Endothelial cell of umbilical vein (primary cell): ENCODE measurements at regions not wholly inside any gene's neighbourhood (a gene's known extent, or its start where the extent isn't known, plus 50 kb on each side); places are given as distances from the start of the nearest gene placed in this dataset.

Experiments
- BruUV-seq: library from RNA; stranded (reverse); fragments of 400-500 nt; replicated peaks from 2 replicates; lab custom pipeline; 2021; lab: Mats Ljungman, UMichigan
- CTCF ChIA-PET: fragments of 300-600, 350-600 bp; sonication (Branson Sonifier 250); formaldehyde crosslinking; loops from one replicate; lab custom pipeline; 2021; ENCODE audit warnings: antibody characterized with exemption, inconsistent platforms; lab: Charles Lee
- POLR2A ChIA-PET: fragments of 300-600, 350-600 bp; sonication (Branson Sonifier 250); formaldehyde crosslinking; loops from one replicate; lab custom pipeline; 2021; ENCODE audit warnings: antibody characterized with exemption, inconsistent platforms; lab: Charles Lee
- DNase-seq: peaks from one replicate; pipeline ENCODE4 v3.0.0-alpha.2; 2011; ENCODE audit warnings: low read depth, low spot score
- FAIRE-seq: peaks from 2 replicates; lab custom pipeline; 2011; peaks lifted over from hg19 to GRCh38; lab: Jason Lieb, UNC
- H2AFZ ChIP-seq: 2 replicates; pipeline ENCODE4 v1.6.0; 2012; ENCODE audit warnings: low read depth, low read length, control low read depth, inconsistent platforms
- H3K27ac ChIP-seq: 2 replicates; pipeline ENCODE4 v1.5.1; 2011; ENCODE audit warnings: low read depth, mild to moderate bottlenecking, control low read depth, low read length, moderate library complexity; ENCODE audit not compliant: insufficient read depth
- H3K27me3 ChIP-seq, 2 experiments: 2 replicates each; pipeline versions ENCODE4 v1.6.0 to v1.6.1; 2011; ENCODE audit warnings: low read length in 2 of 2, mixed read lengths in 1 of 2; ENCODE audit not compliant: control insufficient read depth in 2 of 2, insufficient read depth in 2 of 2
- H3K36me3 ChIP-seq, 2 experiments: 2 replicates in 1 of 2; 3 replicates in 1 of 2; pipeline ENCODE4 v1.5.1; 2011; ENCODE audit warnings: low read length in 2 of 2, mild to moderate bottlenecking in 1 of 2, moderate library complexity in 1 of 2; ENCODE audit not compliant: control insufficient read depth in 2 of 2, insufficient read depth in 2 of 2; ENCODE audit errors: extremely low read depth in 1 of 2
- H3K4me1 ChIP-seq: 3 replicates; pipeline ENCODE4 v1.5.1; 2011; ENCODE audit warnings: mild to moderate bottlenecking, low read length; ENCODE audit not compliant: control insufficient read depth, insufficient read depth; ENCODE audit errors: extremely low read depth
- H3K4me2 ChIP-seq: 2 replicates; pipeline ENCODE4 v1.6.1; 2011; ENCODE audit warnings: low read length, control low read depth, mixed read lengths; ENCODE audit not compliant: insufficient read depth
- H3K4me3 ChIP-seq, 3 experiments: fragments of 200-600 bp in 1 of 3; sonication (generic), shearing (Covaris generic) in 1 of 3; replicated peaks in 1 of 3; 2 replicates each; pipeline ENCODE4 v1.5.1; 2011 to 2016; ENCODE audit warnings: control low read depth in 3 of 3, low read length in 3 of 3, mild to moderate bottlenecking in 2 of 3, inconsistent platforms in 1 of 3, low read depth in 1 of 3, moderate library complexity in 1 of 3; ENCODE audit not compliant: insufficient read depth in 1 of 3
- H3K79me2 ChIP-seq: 2 replicates; pipeline ENCODE4 v1.6.0; 2012; ENCODE audit warnings: low read length, inconsistent platforms; ENCODE audit not compliant: control insufficient read depth, insufficient read depth
- H3K9ac ChIP-seq: replicated peaks from 2 replicates; pipeline ENCODE3; 2011; ENCODE audit warnings: low read length, control low read depth; ENCODE audit not compliant: insufficient read depth; ENCODE audit errors: extremely low read depth
- H3K9me1 ChIP-seq: replicated peaks from 3 replicates; pipeline ENCODE4 v1.6.0; 2011; ENCODE audit warnings: mild to moderate bottlenecking, low read length; ENCODE audit not compliant: control insufficient read depth, insufficient read depth; ENCODE audit errors: extremely low read depth
- H3K9me3 ChIP-seq: replicated peaks from 2 replicates; pipeline ENCODE4 v1.5.1; 2012; ENCODE audit warnings: low read length, inconsistent platforms; ENCODE audit not compliant: control insufficient read depth, insufficient read depth
- H4K20me1 ChIP-seq: replicated peaks from 2 replicates; pipeline ENCODE3; 2011; ENCODE audit warnings: mild to moderate bottlenecking, low read length; ENCODE audit not compliant: control insufficient read depth, insufficient read depth; ENCODE audit errors: extremely low read depth
- FOS ChIP-seq: IDR thresholded peaks from 2 replicates; pipeline ENCODE4 v1.6.1; 2011; ENCODE audit warnings: mild to moderate bottlenecking, low read length, moderate library complexity, borderline replicate concordance; ENCODE audit not compliant: insufficient read depth
- MYC ChIP-seq: IDR thresholded peaks from one replicate; pipeline ENCODE4 v1.6.1; 2011; ENCODE audit warnings: mild to moderate bottlenecking, low read depth, low read length
- POLR2AphosphoS5 ChIP-seq: IDR thresholded peaks from 2 replicates; pipeline ENCODE4 v1.6.1; 2012; ENCODE audit warnings: low read depth, mild to moderate bottlenecking, control low read depth, low read length, moderate library complexity; ENCODE audit not compliant: insufficient read depth
- dilution Hi-C: fragments of 300-500 bp; cut with MboI; formaldehyde crosslinking; loops from one replicate; pipeline ENCODE4 v1.15.0; 2019; ENCODE audit warnings: low sequenced_read_pairs; ENCODE audit not compliant: extremely low pct_ligation_motif_present
- intact Hi-C: fragments of 100-400 bp; cut with micrococcal nuclease; formaldehyde crosslinking; loops from one replicate; pipeline ENCODE4 v1.10.0; 2022

DNA sequence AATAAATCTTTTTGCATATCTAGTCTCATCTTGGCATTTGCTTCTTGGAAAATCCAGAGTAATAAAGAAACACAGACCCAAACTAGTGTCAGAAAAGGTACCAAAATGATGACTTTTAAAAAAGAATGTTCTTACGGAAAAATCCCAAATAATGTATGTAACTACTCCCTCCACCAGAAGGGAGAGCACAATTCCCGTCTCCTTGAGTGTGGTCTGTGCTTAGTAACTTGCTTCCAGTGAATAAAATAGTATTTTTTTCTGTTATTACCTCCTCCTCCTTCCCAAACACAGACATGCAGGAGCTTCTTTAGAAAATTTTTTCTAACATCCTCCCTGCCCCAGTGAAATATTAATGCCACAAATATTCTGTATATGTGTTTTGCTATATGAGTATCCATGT is 358.1 kb downstream of the ZFHX3 start:
- POLR2A ChIA-PET = no interaction called here
- Histone ChIP-seq H3K4me2 (no peak overlapping the region), H3K9me3 (no peaks in the 10 kb centered on the region), H3K79me2 (no peaks in the 10 kb centered on the region), H2AFZ (no peak overlapping the region), H3K9ac (no peak overlapping the region), H4K20me1 (no peaks in the 10 kb centered on the region), H3K27ac (no peak overlapping the region), H3K4me3 (no peak overlapping the region), H3K27me3 (no peaks in the 10 kb centered on the region), H3K36me3 (no peaks in the 10 kb centered on the region), H3K4me1 (no peaks in the 10 kb centered on the region), H3K9me1 (no peaks in the 10 kb centered on the region)
- CTCF ChIA-PET = no interaction called here
- no peak for DNase-seq
- intact Hi-C loops = no loop called here
- dilution Hi-C loops = no loop called here
- no peak for FAIRE-seq
- TF ChIP-seq POLR2AphosphoS5 (no peak), MYC (no peak), FOS (no peak)
- BruUV-seq = no TSS peak

GRCh38 chr16:72680732-72681131 is 367.2 kb downstream of the ZFHX3 start:
- no peak overlapping the region for H3K27ac ChIP-seq
- FAIRE-seq (no peak), DNase-seq (no peak)
- no peaks in the 10 kb centered on the region for H3K4me1 ChIP-seq
- intact Hi-C loops = no loop called here
- no peak overlapping the region for H3K9ac ChIP-seq
- TF ChIP-seq MYC (no peak), POLR2AphosphoS5 (no peak)
- no peak overlapping the region for H3K4me2 ChIP-seq
- no peaks in the 10 kb centered on the region for H3K9me1 ChIP-seq
- no peaks in the 10 kb centered on the region for H4K20me1 ChIP-seq
- no peaks in the 10 kb centered on the region for H3K79me2 ChIP-seq
- ChIA-PET CTCF (no interaction called here), POLR2A (no interaction called here)
- no peaks in the 10 kb centered on the region for H3K27me3 ChIP-seq
- no peak overlapping the region for H3K4me3 ChIP-seq
- no peaks in the 10 kb centered on the region for H3K9me3 ChIP-seq
- no peak overlapping the region for H2AFZ ChIP-seq
- BruUV-seq = no TSS peak
- dilution Hi-C loops = no loop called here
- H3K36me3 ChIP-seq = no peaks in the 10 kb centered on the region
